HG02763 (cell line): ENCODE measurements at regions not wholly inside any gene's neighbourhood (a gene's known extent, or its start where the extent isn't known, plus 50 kb on each side); places are given as distances from the start of the nearest gene placed in this dataset.

ENCODE experiments used
- ATAC-seq: cut with Tn5 transposase; IDR thresholded peaks from one replicate; pipeline ENCODE4 v1.9.1; 2021; ENCODE audit warnings: mild to moderate bottlenecking, moderate library complexity; ENCODE audit not compliant: unreplicated experiment

GRCh38 chr3:127461286-127461910 is 129.1 kb downstream of the TPRA1 start:
- no peak for ATAC-seq

- no peak for ATAC-seq
Observed at GRCh38 chr3:127459891-127460290, 130.6 kb downstream of the TPRA1 start.

- no peak for ATAC-seq
Observed at GRCh38 chr3:127458696-127459604, 131.6 kb downstream of the TPRA1 start.

GRCh38 chr3:127457546-127458145 is 132.9 kb downstream of the TPRA1 start:
- ATAC-seq, result no peak

GRCh38 chr3:127457094-127457475 is 133.4 kb downstream of the TPRA1 start:
- no peak for ATAC-seq

- no peak for ATAC-seq
Observed at GRCh38 chr3:127456471-127457093, 134.0 kb downstream of the TPRA1 start.

- ATAC-seq, result peak; percentile 45
Observed at GRCh38 chr3:127455541-127456450, 134.7 kb downstream of the TPRA1 start.

GRCh38 chr3:127454968-127455367 is 135.6 kb downstream of the TPRA1 start:
- ATAC-seq, result no peak

GRCh38 chr3:127454051-127454450 is 136.5 kb downstream of the TPRA1 start:
- no peak for ATAC-seq

- ATAC-seq, result no peak
Observed at GRCh38 chr3:127452321-127452821, 138.2 kb downstream of the TPRA1 start.

GRCh38 chr3:127451321-127451720 is 139.2 kb downstream of the TPRA1 start:
- ATAC-seq, result no peak

- no peak for ATAC-seq
Observed at GRCh38 chr3:127450331-127450730, 140.2 kb downstream of the TPRA1 start.

GRCh38 chr3:127449486-127450212 is 140.9 kb downstream of the TPRA1 start:
- ATAC-seq, result no peak

- no peak for ATAC-seq
Observed at GRCh38 chr3:127448671-127449070, 141.9 kb downstream of the TPRA1 start.

GRCh38 chr3:127448161-127448561 is 142.4 kb downstream of the TPRA1 start:
- no peak for ATAC-seq

- ATAC-seq, result no peak
Observed at GRCh38 chr3:127446756-127447155, 143.8 kb downstream of the TPRA1 start.

GRCh38 chr3:127445581-127446343 is 144.8 kb downstream of the TPRA1 start:
- no peak for ATAC-seq

GRCh38 chr3:127444761-127445160 is 145.8 kb downstream of the TPRA1 start:
- no peak for ATAC-seq
